ENCODE measurements at regions not wholly inside any gene's neighbourhood (a gene's known extent, or its start where the extent isn't known, plus 50 kb on each side); places are given as distances from the start of the nearest gene placed in this dataset.

GRCh38 chr18:71899183-71899582 lies 645.0 kb downstream of the CBLN2 start:
- TF ChIP-seq, protein P1, sequence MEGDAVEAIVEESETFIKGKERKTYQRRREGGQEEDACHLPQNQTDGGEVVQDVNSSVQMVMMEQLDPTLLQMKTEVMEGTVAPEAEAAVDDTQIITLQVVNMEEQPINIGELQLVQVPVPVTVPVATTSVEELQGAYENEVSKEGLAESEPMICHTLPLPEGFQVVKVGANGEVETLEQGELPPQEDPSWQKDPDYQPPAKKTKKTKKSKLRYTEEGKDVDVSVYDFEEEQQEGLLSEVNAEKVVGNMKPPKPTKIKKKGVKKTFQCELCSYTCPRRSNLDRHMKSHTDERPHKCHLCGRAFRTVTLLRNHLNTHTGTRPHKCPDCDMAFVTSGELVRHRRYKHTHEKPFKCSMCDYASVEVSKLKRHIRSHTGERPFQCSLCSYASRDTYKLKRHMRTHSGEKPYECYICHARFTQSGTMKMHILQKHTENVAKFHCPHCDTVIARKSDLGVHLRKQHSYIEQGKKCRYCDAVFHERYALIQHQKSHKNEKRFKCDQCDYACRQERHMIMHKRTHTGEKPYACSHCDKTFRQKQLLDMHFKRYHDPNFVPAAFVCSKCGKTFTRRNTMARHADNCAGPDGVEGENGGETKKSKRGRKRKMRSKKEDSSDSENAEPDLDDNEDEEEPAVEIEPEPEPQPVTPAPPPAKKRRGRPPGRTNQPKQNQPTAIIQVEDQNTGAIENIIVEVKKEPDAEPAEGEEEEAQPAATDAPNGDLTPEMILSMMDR (IDR thresholded peaks at IDR 0.05): no peak
- TF ChIP-seq POLR2A (IDR thresholded peaks at IDR 0.05): no peak
- no peak for TF ChIP-seq EP300 (IDR thresholded peaks at IDR 0.05)

Measured in tibial nerve (tissue), 4 donors.